GM12892 (cell line): ENCODE measurements at regions not wholly inside any gene's neighbourhood (a gene's known extent, or its start where the extent isn't known, plus 50 kb on each side); places are given as distances from the start of the nearest gene placed in this dataset.

Experiments used
- DNase-seq: peaks from one replicate; pipeline ENCODE4 v3.0.0; 2011; ENCODE audit not compliant: insufficient read length
- FAIRE-seq: peaks from 2 replicates; lab custom pipeline; 2011; peaks lifted over from hg19 to GRCh38; lab: Jason Lieb, UNC
- POLR2A ChIP-seq: IDR thresholded peaks from 2 replicates; pipeline ENCODE4 v1.6.1; 2011; ENCODE audit warnings: low read depth, low read length, control low read depth
- POLR2AphosphoS5 ChIP-seq: IDR thresholded peaks from 2 replicates; pipeline ENCODE4 v1.6.1; 2011; ENCODE audit warnings: low read depth, low read length, control low read depth
- TAF1 ChIP-seq: IDR thresholded peaks from 2 replicates; pipeline ENCODE4 v1.6.1; 2011; ENCODE audit warnings: low read depth, mild to moderate bottlenecking, control low read depth, low read length, borderline replicate concordance

DNA sequence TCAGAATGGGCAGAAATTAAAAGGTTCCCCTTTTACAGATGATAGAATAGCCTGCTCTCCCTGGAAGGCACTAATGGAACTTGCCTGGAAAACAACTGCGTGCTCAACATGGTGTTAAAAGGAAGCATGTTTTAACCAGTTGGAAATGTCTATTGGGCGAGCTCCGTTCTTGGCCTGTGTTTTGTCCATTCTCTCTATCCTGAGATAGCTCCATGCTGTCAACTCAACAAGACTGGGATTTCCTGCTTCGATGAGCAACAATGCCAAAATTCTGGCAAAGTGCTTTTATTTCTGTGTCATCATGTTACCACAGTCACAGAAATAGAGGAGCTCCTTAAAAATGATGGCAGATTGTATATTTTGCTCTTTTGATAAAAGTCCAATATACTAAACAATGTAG is 198.3 kb downstream of the PLK2 start:
- DNase-seq (no peak), FAIRE-seq (no peak)
- TF ChIP-seq TAF1 (no peak), POLR2AphosphoS5 (no peak), POLR2A (no peak)

DNA sequence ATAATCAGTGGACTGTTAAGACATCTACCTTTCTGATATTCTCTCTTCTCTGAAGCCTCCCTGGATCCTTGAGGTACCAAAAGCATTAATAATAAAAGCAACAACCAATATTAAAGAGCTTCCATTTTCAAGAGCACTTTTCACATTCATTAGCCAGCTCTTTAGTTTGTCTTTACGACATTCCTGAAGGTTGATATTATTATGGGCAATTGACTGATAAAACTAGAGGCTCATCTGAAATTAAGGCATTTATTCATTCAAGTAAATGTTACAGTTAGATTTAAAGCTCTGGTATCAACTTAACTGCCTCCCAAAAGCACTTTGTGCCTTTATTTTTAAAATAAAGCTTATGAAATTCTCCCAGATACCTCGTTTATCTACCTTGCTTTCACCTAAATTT is 199.6 kb downstream of the PLK2 start:
- no peak for FAIRE-seq

GRCh38 chr5:58259685-58260152 is 200.2 kb downstream of the PLK2 start:
- TF ChIP-seq POLR2AphosphoS5 (no peak), POLR2A (no peak), TAF1 (no peak)
- no peak for DNase-seq
- FAIRE-seq: no peak

More for the DNA sequence above, 199.6 kb downstream of the PLK2 start:
- TF ChIP-seq POLR2AphosphoS5 (no peak), POLR2A (no peak), TAF1 (no peak)
- DNase-seq: no peak

DNA sequence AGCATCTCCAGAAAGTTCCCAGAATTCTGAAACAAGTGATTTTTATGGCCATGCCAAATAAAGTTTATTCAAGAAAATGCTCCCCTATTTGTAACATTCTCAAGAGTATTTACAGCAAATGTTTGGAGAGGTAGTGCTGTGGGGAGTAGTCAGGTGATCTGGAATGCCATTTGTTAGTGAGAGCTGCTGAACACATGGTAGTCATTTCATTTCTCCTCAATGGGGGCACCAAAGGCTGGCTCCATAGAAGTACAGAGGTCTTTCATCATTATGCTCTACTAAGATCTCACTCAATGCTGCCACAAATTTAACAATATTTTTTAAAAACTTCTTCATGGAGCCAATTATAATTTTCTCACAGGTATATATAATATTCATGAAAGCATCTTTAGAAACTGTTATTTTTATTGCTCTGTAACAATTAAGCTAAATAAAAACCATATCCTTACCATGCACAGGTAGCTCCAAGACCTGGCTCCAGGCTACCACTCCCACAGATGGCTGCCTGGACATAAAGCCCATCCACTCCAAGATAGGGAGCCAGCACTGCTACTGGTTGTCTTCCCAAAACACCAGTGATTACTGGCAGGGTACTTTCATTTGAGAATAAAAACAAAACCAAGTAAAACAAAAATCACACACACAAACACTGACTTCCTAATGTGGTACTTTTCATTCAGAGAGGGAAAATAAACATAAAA is 200.8 kb downstream of the PLK2 start:
- FAIRE-seq (no peak), DNase-seq (no peak)
- TF ChIP-seq POLR2A: no peak

DNA sequence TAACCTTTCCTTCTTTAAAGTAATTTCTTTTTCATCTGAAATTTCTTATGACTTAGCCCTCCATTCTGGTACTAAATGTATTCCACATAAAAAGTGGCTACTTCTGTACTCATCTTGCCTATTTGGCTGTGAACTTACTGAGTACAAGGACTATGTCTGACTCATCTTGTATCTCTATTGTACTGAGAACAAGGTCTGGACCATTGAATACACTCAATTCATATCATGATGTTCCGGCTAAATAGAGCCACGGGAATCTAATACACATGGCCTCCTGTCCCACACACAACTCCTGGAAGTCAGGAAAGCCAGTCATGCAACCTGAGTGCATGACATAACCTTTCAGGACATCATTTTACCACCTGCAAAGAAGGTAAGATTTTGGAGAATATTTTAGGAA is 203.9 kb downstream of the PLK2 start:
- DNase-seq: no peak
- FAIRE-seq: no peak
- TF ChIP-seq POLR2AphosphoS5 (no peak), TAF1 (no peak), POLR2A (no peak)

DNA sequence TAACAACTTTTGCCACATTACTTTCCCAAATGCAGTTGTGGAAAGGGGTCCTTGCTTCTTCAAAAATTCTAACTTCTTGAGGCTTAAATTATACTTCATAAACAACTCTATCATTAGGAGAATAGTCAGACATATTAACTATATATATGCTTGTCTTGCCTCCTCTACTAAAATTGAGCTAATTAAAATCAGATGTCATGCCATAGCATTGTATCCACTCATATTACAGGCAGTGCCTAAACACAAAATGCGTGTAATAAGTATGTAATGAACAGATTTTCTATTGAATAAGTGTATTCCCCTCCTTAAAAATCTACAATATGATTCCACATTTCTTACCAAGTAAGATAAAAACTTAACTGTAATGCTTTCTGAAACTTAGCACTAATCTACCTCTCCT is 204.5 kb downstream of the PLK2 start:
- no peak for TF ChIP-seq TAF1
- TF ChIP-seq POLR2A: no peak
- TF ChIP-seq POLR2AphosphoS5: no peak
- DNase-seq (no peak), FAIRE-seq (no peak)

DNA sequence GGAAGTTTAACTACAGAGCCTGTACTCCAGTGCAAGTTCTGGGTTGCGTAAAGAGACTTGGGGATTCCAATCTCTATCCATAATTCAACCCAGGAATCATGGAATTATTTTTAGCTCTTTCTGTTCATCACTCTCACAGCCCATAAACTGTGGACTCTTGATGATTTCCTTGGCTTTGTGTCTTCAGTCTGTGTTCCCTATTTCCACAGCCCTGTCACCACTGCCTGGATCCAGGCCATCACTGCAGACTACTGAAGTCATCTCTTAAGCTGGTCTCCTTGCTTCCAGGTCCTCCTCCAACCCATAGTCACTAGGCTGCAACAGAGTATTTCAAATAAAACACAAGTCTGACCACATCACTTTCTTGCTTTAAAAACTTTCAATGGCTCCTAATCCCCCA is 211.7 kb downstream of the PLK2 start:
- TF ChIP-seq POLR2A (no peak), TAF1 (no peak), POLR2AphosphoS5 (no peak)
- DNase-seq: no peak
- FAIRE-seq: no peak

DNA sequence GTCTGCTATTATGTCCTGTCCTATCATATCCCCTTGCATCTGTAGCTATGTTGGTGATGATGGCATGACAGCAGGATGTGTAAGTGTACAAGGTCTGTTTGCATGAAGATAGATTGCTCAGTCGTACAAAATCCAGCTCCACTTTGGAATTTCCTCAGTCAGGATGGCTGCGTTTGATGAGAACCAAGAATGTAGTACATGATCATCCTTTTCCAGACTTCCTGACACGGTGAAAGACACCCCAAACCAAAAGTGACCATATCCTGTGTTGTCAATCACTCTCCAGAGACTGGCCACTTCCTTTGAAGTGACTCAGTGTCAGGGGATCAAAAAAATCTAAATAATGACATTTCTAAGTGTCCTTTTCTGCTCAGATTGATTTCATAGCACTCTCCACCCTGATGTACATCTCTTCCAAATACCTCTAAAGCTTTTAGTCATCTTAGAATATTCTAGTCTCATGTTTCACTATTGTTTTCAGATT is 213.4 kb downstream of the PLK2 start:
- FAIRE-seq: no peak
- TF ChIP-seq POLR2A (no peak), POLR2AphosphoS5 (no peak), TAF1 (no peak)
- DNase-seq: no peak

GRCh38 chr5:58245476-58245840 is 214.4 kb downstream of the PLK2 start:
- FAIRE-seq (no peak), DNase-seq (no peak)
- TF ChIP-seq TAF1: no peak
- TF ChIP-seq POLR2AphosphoS5: no peak
- no peak for TF ChIP-seq POLR2A

- no peak for DNase-seq
- no peak for FAIRE-seq
- TF ChIP-seq POLR2A (no peak), TAF1 (no peak), POLR2AphosphoS5 (no peak)
Measured at GRCh38 chr5:58244819-58245475, 214.9 kb downstream of the PLK2 start.

DNA sequence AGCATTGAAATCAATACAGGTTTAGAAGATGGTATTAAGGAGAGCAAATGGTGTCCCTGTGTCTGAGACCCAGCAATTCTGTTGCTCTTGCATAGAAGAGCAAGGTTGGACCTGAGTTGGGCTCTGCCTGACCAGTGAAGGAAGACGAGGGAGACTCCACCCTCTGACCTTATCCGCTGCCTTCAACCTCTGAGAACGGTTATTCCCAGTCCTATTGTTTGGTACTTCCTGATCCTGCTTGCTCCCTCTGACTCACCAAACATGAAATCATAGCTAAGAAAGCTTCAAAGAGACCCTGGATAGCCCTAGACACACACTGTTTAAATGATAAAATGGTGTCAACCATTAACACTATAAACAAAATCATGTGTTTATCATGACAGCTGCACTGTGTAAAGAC is 218.5 kb downstream of the PLK2 start:
- DNase-seq: no peak
- TF ChIP-seq POLR2AphosphoS5: no peak
- no peak for TF ChIP-seq POLR2A
- no peak for FAIRE-seq

- DNase-seq (no peak), FAIRE-seq (no peak)
- TF ChIP-seq TAF1: no peak
Measured at GRCh38 chr5:58240322-58240721, 219.6 kb downstream of the PLK2 start.

GRCh38 chr5:58239731-58240130 is 220.2 kb downstream of the PLK2 start:
- TF ChIP-seq TAF1 (no peak), POLR2A (no peak), POLR2AphosphoS5 (no peak)
- no peak for DNase-seq
- FAIRE-seq: no peak

DNA sequence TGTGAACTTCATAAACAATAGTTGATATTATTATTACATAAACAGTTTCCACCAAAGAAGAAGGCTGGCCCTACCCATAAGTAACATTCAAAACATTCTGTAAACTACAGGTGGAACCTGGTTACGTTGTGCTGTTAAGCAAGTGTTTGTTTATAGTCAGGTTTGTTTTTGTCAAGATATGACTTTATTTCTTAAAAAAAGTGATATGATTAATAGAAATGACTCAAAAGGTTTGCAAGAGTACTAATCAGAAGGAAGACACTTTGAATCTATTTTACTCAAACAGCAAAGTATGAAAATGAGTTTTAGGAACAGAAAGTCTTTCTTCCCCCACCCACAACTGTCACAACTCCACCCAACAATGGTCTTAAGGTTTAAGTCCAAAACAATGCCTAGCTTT is 220.8 kb downstream of the PLK2 start:
- no peak for FAIRE-seq
- TF ChIP-seq POLR2AphosphoS5 (no peak), POLR2A (no peak), TAF1 (no peak)
- DNase-seq: no peak
